Sciatic nerve (tissue), 2 donors: ENCODE measurements at regions not wholly inside any gene's neighbourhood (a gene's known extent, or its start where the extent isn't known, plus 50 kb on each side); places are given as distances from the start of the nearest gene placed in this dataset.
"Not testable (repeated sequence)": the region's sequence is repeated elsewhere in the genome, so short reads cannot be mapped to it uniquely, and the experiment has no call there.

Source experiments
- ATAC-seq: fragments of 200-7000 bp; cut with Tn5 transposase; one replicate; pipeline ENCODE4 v1.9.1; 2020; ENCODE audit warnings: mild to moderate bottlenecking, moderate library complexity
- DNase-seq: peaks from one replicate; pipeline ENCODE4 v3.0.0-alpha.2; 2020; ENCODE audit warnings: low spot score
- intact Hi-C: fragments of 100-400 bp; cut with DNase I; formaldehyde crosslinking; loops from one replicate; pipeline ENCODE4 v1.14.2; 2022
- donor health status: DM: no; HTN: no; CAD: no.
- donor health status: DM: no; HTN: no; CAD: no.

- ATAC-seq (no peak), DNase-seq (no peak)
- intact Hi-C loops, result no loop called here
Measured at GRCh38 chr11:15300341-15300740, 185.6 kb downstream of the INSC start.

DNA sequence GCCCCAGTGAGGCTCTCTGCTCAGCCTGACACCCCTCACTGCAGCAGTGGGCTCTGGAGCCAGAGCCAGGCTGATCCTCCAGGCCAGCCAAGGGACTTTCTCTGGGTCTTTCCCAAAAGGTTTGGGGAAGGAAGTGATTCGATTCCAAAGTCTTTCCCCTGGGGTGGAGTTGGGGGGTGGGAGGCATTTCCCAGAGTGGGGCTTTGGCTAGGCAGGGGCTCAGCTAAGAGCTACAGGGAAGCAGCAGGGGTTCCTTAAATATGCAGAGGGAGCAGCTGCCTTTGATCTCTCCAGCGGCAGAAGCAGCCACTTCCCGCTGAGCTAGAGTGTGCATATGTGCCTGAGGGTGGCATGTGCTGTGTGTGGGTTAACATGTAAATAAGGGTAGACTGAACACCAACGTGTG is 192.9 kb downstream of the INSC start:
- ATAC-seq, result no peak
- intact Hi-C loops, result no loop called here
- no peak for DNase-seq

GRCh38 chr11:15308840-15309239 is 194.1 kb downstream of the INSC start:
- ATAC-seq, result no peak
- intact Hi-C loops, result no loop called here
- no peak for DNase-seq

- ATAC-seq, result no peak
Measured at GRCh38 chr11:15309296-15309695, 194.6 kb downstream of the INSC start.

GRCh38 chr11:15313862-15314261 is 199.1 kb downstream of the INSC start:
- intact Hi-C loops, result no loop called here
- ATAC-seq (no peak), DNase-seq (no peak)

More at GRCh38 chr11:15309296-15309695, 194.6 kb downstream of the INSC start:
- intact Hi-C loops, result no loop called here
- DNase-seq, result no peak

DNA sequence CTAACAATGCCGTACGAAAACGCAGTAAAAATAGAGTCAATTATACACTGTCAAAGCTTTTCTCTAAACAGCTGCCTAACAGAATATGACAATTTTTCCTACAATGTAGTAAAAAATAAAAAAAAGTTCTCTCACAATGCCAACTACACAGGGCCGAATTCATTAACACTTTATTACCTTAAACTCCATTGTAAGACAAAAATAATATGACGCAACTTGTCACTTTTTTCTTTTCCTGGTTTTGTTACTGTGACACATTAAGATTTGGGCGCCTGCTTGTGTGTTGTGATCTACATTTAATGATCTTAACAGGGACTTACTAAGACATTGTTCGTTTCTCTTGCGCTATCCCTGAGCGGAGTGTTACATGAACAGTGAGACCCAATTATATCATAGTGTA is 204.1 kb downstream of the INSC start:
- ATAC-seq (no peak), DNase-seq (no peak)
- intact Hi-C loops, result no loop called here

GRCh38 chr11:15326520-15326919 is 211.8 kb downstream of the INSC start:
- ATAC-seq (no peak), DNase-seq (no peak)
- intact Hi-C loops, result no loop called here

DNA sequence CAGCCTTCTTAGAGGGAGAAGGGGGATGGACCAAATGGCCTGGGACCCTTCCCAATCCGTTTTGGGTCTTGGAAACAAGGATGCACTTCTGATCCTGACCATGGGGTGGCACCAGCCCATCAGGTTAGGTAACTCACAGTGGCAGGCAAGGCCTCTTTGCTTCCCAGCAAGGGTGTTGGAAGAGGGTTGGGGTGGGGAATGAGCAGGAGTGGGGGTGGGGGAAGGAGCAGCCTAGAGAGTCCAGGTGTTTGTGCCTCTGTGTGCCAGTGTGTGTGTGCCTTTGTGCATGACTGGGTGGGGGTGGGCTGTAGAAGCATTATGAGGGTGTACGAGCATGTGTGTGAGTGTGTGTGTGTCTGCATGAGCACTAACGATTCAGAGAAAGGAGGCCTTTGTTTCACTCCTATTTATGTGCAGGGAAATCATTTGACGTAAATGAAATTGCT is 213.1 kb downstream of the INSC start:
- DNase-seq (peak; percentile 77), ATAC-seq (peak; percentile 81)
- intact Hi-C loops, result no loop called here

DNA sequence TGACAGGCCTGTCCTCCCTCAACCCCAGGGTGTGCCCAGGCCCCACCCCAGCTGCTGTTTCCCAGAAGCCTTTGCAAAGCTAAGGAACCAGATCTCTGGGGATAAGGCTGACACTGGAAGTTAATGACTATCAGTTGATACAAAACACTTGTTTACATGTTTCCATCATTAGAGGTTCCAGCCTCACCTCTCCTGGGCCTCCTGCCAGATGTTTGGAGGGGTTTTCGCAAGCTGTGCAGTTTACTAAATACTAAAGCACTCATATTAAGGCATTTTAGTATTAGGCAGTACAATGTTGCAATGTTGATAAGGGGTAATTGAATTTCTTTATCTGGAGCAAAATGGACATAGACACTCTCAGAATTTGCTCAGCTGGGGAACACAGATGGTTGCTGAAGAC is 218.7 kb downstream of the INSC start:
- ATAC-seq, result no peak
- intact Hi-C loops, result no loop called here

GRCh38 chr11:15334766-15335165 is 220.0 kb downstream of the INSC start:
- no peak for DNase-seq
- no peak for ATAC-seq
- intact Hi-C loops, result no loop called here

More for the DNA sequence above, 218.7 kb downstream of the INSC start:
- DNase-seq, result no peak

DNA sequence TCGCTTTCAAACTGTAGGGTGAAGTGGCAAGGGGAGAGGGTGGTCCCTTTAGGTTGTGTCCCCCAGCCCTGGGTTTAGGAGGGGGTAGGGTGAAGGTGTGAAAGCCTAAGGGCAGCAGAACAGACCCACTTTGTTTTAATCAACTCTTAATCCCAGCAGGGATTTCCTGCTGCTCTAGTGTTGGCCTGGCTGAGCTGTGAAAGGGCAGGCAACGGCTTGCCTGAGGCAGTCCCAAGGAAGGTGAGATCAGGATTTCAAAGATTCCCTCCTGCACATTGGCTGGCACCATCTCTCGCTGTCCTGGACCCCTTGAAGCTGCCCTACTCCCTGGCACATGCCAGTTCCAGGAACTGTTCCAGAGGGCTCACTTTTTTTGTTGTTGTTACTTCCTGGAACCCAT is 221.3 kb downstream of the INSC start:
- ATAC-seq (no peak), DNase-seq (no peak)
- intact Hi-C loops, result no loop called here

- intact Hi-C loops, result no loop called here
- DNase-seq, result no peak
- ATAC-seq, result no peak
Measured at GRCh38 chr11:15339302-15339701, 224.6 kb downstream of the INSC start.

- ATAC-seq (no peak), DNase-seq (no peak)
- intact Hi-C loops, result no loop called here
Measured at GRCh38 chr11:15341587-15341986, 226.9 kb downstream of the INSC start.

DNA sequence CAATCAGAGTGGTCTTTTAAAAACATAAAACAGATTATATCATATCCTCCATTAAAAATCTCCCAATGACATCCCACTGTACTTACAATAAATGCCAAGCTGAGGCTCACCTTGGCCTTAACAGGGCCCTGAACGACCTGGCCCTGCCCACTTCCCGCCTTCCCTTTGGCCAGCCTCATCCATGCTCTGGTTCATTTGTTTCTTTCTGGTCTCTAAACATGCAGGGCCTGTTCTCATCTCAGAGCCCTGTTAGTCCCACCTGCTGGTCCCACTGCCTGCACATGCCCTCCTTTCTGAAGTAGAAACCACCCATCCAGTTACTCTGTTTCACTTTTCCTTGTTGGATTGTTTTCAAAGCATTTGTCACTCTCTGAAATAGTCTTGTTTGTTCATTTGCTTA is 227.4 kb downstream of the INSC start:
- no peak for ATAC-seq
- DNase-seq, result no peak
- intact Hi-C loops, result no loop called here

GRCh38 chr11:15346907-15347306 is 232.2 kb downstream of the INSC start:
- ATAC-seq (no peak), DNase-seq (no peak)
- intact Hi-C loops, result no loop called here

DNA sequence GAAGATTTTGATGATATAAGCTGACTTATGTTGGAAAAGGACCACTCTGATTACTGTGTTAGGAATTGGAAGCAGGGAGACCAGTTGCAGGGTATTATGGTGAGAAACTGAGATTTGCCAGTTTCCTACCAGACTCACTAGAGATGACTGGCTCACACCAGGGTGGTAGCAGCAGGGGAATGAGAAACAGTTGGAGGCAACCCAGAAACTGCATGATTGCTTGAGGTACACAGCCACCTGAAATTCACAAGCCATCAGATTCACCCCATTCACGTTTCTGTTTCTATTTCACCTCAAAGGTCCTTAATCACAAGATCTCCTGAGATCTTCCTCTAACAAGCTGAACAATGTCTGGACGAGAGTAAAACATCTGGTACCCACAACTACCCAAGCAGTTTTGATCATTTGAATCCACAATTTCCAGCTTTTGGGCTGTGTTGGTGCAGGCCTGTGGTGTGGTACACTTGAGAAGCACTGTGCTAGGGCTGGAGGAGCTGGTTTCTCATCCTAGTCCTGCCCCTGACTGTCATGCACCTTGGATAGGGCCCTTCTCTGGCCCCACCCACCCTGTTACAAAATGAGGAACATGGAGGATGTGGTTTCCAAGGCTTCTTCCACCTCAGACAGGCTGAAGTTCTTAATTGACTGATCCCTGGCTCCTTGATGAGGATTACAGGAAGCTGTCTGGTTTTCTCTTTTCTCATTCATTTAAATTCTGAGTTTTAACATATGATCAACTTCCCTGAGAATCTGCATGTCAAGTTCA is 233.4 kb downstream of the INSC start:
- ATAC-seq, result no peak
- no peak for DNase-seq
- intact Hi-C loops, result no loop called here

DNA sequence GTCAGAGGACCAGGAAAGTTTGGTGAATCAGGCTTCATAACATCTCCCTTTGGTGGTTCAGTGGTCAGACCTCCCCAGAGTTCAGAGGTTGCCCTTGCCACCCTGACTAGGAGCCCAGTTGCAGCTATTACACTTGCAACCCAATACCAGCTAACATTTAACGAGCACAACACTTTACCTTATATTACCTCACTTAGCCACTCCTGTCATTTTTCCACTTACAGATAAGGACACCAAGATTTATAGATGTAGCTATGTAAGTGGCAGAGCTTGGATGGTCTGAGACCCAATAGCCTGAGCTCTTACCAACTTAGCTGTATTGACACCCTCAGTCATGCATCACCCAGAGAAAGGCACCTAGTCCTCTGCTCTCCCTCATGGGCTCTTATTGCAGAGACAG is 234.7 kb downstream of the INSC start:
- intact Hi-C loops, result no loop called here
- DNase-seq, result no peak
- no peak for ATAC-seq

DNA sequence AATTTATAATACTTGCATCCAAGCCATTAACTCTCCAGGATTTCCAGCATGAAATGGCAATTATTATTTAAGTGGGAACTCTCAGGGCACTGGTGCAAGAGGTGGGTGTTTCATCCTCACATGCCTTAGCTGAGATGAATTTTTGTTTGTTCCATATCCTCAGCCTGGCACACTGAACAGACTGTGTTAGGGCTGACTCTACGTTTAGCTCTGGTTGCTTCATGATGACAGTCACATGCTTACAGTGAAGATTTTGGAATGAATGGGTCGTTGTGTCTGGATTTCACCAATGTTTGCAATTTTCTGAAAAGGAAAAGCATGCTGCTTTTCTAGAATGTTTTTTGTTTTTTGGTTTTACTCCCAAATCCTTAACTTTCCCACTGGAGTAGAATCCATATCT is 246.6 kb downstream of the INSC start:
- ATAC-seq (no peak), DNase-seq (no peak)
- intact Hi-C loops, result no loop called here

DNA sequence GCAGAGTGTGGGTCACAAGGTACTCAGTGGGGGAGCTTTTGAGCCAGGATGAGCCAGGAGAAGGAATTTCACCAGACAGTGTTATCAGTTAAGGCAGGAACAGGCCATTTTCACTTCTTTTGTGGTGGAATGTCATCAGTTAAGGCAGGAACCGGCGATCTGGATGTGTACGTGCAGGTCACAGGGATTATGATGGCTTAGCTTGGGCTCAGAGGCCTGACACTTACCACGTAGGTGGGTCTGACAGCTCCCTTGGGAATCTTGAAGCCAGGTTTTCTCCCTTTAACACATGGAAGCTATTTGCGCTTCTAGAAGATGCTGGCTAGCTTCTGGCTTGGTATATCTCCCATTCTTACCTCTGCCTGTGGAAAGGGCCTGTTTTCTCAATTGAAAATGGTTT is 250.6 kb downstream of the INSC start:
- DNase-seq, ATAC-seq, intact Hi-C loops: not testable (repeated sequence)

DNA sequence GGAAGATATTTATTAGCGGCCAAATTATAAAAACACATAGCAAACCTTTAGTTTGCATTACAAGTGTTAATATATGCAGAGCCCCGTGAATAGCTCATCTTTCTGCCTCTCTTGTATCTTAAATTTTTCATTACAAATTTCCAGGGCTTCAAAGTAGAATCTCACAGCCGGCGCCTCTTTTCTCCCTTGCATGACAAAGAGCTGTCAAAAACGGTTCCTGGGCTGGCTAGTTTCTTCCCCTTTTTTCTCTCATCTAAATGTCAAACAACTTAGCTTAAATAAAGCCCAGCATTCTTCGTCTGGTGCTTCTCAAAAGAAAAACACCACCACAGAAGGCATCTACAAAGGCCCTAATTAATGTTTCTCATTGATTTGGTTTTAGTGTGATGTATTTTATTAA is 253.0 kb downstream of the INSC start:
- DNase-seq, result no peak
- no peak for ATAC-seq
- intact Hi-C loops, result no loop called here

DNA sequence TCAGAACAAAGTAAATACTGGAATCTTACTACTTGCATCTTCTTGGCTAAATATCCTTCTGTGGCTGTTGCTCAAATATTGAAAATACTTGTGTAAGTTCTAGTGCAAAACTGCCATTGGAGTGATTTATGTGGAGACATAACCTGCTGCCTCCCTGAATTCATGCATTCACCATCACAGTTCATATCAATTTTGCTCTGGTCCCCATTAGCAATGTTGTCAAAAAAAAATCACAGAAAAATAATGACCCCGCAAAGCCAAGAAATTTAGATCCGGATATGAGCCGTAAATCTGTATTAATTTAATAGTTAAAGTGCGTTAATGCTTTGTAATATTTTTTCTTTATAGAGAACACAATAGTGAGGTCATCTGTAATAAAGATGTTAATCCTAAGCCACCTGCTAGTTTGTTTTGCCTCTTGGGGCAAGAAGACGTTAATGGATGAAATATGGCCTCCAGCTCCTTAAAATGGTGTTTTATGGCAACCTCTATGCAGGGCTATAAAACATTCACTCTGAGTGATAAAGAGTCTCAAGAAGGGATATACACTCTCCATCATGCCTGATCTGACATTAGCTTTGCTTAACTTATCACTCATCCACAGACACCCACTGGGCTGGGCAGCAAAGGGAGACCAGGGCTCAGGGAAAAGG is 255.9 kb downstream of the INSC start:
- intact Hi-C loops, result no loop called here
- ATAC-seq (no peak), DNase-seq (no peak)
